K562 (cell line): ENCODE measurements at regions not wholly inside any gene's neighbourhood (a gene's known extent, or its start where the extent isn't known, plus 50 kb on each side); places are given as distances from the start of the nearest gene placed in this dataset.

Source experiments
- ATAC-seq: fragments of 200-7000 bp; cut with Tn5 transposase; 3 replicates; pipeline ENCODE4 v1.9.1; 2020; ENCODE audit warnings: moderate library complexity
- BruUV-seq: library from RNA; stranded (reverse); fragments of 400-500 nt; replicated peaks from 2 replicates; lab custom pipeline; 2021; lab: Mats Ljungman, UMichigan
- CTCF ChIA-PET: fragments of 300-600 bp; formaldehyde crosslinking; extraction: SDS; loops from one replicate; lab custom pipeline; 2021; ENCODE audit warnings: low intra/inter-chr PET ratio; lab: Yijun Ruan, JAX
- POLR2A ChIA-PET: fragments of 300-600, 350-650 bp; sonication (Branson Sonifier 250); formaldehyde crosslinking; extraction: SDS; loops from one replicate; lab custom pipeline; 2021; ENCODE audit warnings: antibody characterized with exemption, inconsistent platforms; lab: Yijun Ruan, JAX
- DNase-seq, 4 experiments: peaks; one replicate each; pipeline versions ENCODE4 v3.0.0 to v3.0.0-alpha.2; 2011 to 2018; ENCODE audit warnings: low spot score in 3 of 4, mixed read lengths in 3 of 4; ENCODE audit errors: extremely low read depth in 1 of 4
- FAIRE-seq: peaks from 2 replicates; lab custom pipeline; 2011; peaks lifted over from hg19 to GRCh38; lab: Jason Lieb, UNC
- H2AFZ ChIP-seq: 2 replicates; pipeline ENCODE4 v1.6.0; 2011; ENCODE audit warnings: low read depth, low read length, control low read depth, inconsistent platforms
- H3K27ac ChIP-seq: fragments of 200-600 bp; 3 replicates; pipeline ENCODE4 v1.8.0; 2011; ENCODE audit warnings: low read depth, mild to moderate bottlenecking, control low read depth, inconsistent platforms, low read length, moderate library complexity, mixed read lengths; ENCODE audit errors: extremely low read depth
- H3K27me3 ChIP-seq, 2 experiments: fragments of 300-600 bp in 1 of 2; 2 replicates in 1 of 2; 3 replicates in 1 of 2; pipeline versions ENCODE4 v1.6.0 to v1.8.0; 2011; ENCODE audit warnings: inconsistent platforms in 2 of 2, low read length in 2 of 2, mild to moderate bottlenecking in 1 of 2, mixed read lengths in 1 of 2, moderate library complexity in 1 of 2; ENCODE audit not compliant: control insufficient read depth in 2 of 2, insufficient read depth in 2 of 2
- H3K36me3 ChIP-seq: fragments of 300-600 bp; 3 replicates; pipeline ENCODE4 v1.8.0; 2011; ENCODE audit warnings: mild to moderate bottlenecking, low read length, inconsistent platforms; ENCODE audit not compliant: control insufficient read depth, insufficient read depth
- H3K4me1 ChIP-seq, 2 experiments: fragments of 200-600 bp in 1 of 2; replicated peaks in 1 of 2; 2 replicates in 1 of 2; 3 replicates in 1 of 2; pipeline versions ENCODE4 v1.5.1 to v1.8.0; 2011; ENCODE audit warnings: inconsistent platforms in 2 of 2, low read length in 2 of 2, mild to moderate bottlenecking in 1 of 2, mixed read lengths in 1 of 2, moderate library complexity in 1 of 2; ENCODE audit not compliant: control insufficient read depth in 2 of 2, insufficient read depth in 2 of 2
- H3K4me2 ChIP-seq: 2 replicates; pipeline ENCODE4 v1.6.1; 2011; ENCODE audit warnings: low read length, control low read depth, inconsistent platforms, mixed read lengths; ENCODE audit not compliant: insufficient read depth
- H3K4me3 ChIP-seq: fragments of 200-600 bp; sonication (generic), shearing (Covaris generic); 2 replicates; pipeline ENCODE4 v1.5.1; 2016; ENCODE audit warnings: control low read depth, inconsistent platforms
- H3K79me2 ChIP-seq: fragments of 200-600 bp; 3 replicates; pipeline ENCODE4 v1.8.0; 2011; ENCODE audit warnings: low read length, inconsistent platforms; ENCODE audit not compliant: control insufficient read depth, insufficient read depth
- H3K9ac ChIP-seq, 2 experiments: 2 replicates each; pipeline versions ENCODE4 v1.6.0 to v1.6.1; 2011; ENCODE audit warnings: low read depth in 2 of 2, low read length in 2 of 2, control low read depth in 1 of 2, inconsistent platforms in 1 of 2, mild to moderate bottlenecking in 1 of 2, mixed read lengths in 1 of 2; ENCODE audit not compliant: insufficient read depth in 1 of 2
- H3K9me1 ChIP-seq: one replicate; pipeline ENCODE4 v1.6.0; 2011; ENCODE audit warnings: inconsistent platforms, mild to moderate bottlenecking, low read length, moderate library complexity; ENCODE audit not compliant: control insufficient read depth, insufficient read depth
- H3K9me3 ChIP-seq: replicated peaks from 2 replicates; pipeline ENCODE4 v1.5.1; 2011; ENCODE audit warnings: low read depth, low read length, inconsistent platforms; ENCODE audit not compliant: control insufficient read depth, insufficient read depth
- H4K20me1 ChIP-seq: replicated peaks from 2 replicates; pipeline ENCODE4 v1.6.1; 2011; ENCODE audit warnings: low read length, inconsistent platforms, mixed read lengths; ENCODE audit not compliant: control insufficient read depth, insufficient read depth
- C11orf30 ChIP-seq: fragments of 450-650 bp; IDR thresholded peaks from 2 replicates; pipeline ENCODE4 v1.6.1; 2016; ENCODE audit warnings: low read depth, mild to moderate bottlenecking
- CBX1 ChIP-seq: sonication (generic); IDR thresholded peaks from 2 replicates; pipeline ENCODE4 v1.6.1; 2016; ENCODE audit warnings: antibody characterized with exemption, low read depth, mild to moderate bottlenecking
- GATA2 ChIP-seq: sonication (generic); formaldehyde crosslinking; IDR thresholded peaks from 2 replicates; pipeline ENCODE4 v1.4.0; 2020; ENCODE audit warnings: mild to moderate bottlenecking, missing genetic modification reagents
- JUNB ChIP-seq: fragments of 450-650 bp; formaldehyde crosslinking; conservative IDR thresholded peaks from 2 replicates; pipeline ENCODE4 v1.4.0; 2020; ENCODE audit warnings: mild to moderate bottlenecking
- MBD1 ChIP-seq: fragments of 250-450 bp; sonication (Bioruptor Pico); IDR thresholded peaks from 2 replicates; pipeline ENCODE4 v1.8.0; 2022; ENCODE audit warnings: inconsistent platforms
- NCOA2 ChIP-seq, 2 experiments: fragments of 450-650 bp; IDR thresholded peaks; 2 replicates each; pipeline ENCODE4 v1.6.1; 2018; ENCODE audit warnings: mild to moderate bottlenecking in 2 of 2, moderate library complexity in 1 of 2; ENCODE audit not compliant: partially characterized antibody in 2 of 2
- PHB ChIP-seq: fragments of 250-450 bp; sonication (Bioruptor Pico); IDR thresholded peaks from 2 replicates; pipeline ENCODE4 v1.5.0; 2021
- PTBP1 ChIP-seq: fragments of 200-400 bp; formaldehyde crosslinking; IDR thresholded peaks from 2 replicates; pipeline ENCODE4 v1.6.1; 2017; ENCODE audit warnings: low read depth, low read length
- UBTF ChIP-seq, 2 experiments: IDR thresholded peaks; 2 replicates each; pipeline ENCODE4 v1.6.1; 2012; ENCODE audit warnings: improper control_type of control experiment in 2 of 2, low read depth in 2 of 2, low read length in 2 of 2, borderline replicate concordance in 1 of 2
- YY1 ChIP-seq, 3 experiments: IDR thresholded peaks; 2 replicates each; pipeline ENCODE4 v1.6.1; 2011; ENCODE audit warnings: low read length in 2 of 3, mild to moderate bottlenecking in 2 of 3, moderate library complexity in 2 of 3, borderline replicate concordance in 1 of 3, control low read depth in 1 of 3, low read depth in 1 of 3; ENCODE audit not compliant: insufficient read depth in 3 of 3, insufficient replicate concordance in 2 of 3, control insufficient read depth in 1 of 3, insufficient read length in 1 of 3; ENCODE audit errors: extremely low read depth in 1 of 3
- ZNF655 ChIP-seq: fragments of 250-450 bp; sonication (Bioruptor Pico); IDR thresholded peaks from 2 replicates; pipeline ENCODE4 v1.5.0; 2021
- WGBS: fragments of 100-300 bp; shearing (Covaris generic); methylation state at CpG from one replicate; pipeline ENCODE4 v1.1.6; 2016; ENCODE audit warnings: low coverage, mixed read lengths; ENCODE audit not compliant: insufficient coverage; ENCODE audit errors: missing lambda C conversion rate; 5-methylcytosine and 5-hydroxymethylcytosine counted together
- in situ Hi-C: fragments of 300-500 bp; cut with MboI; formaldehyde crosslinking; loops from 4 replicates; pipeline ENCODE4 v1.15.0; 2018; ENCODE audit warnings: inconsistent platforms, mixed read lengths
- intact Hi-C: fragments of 100-400 bp; cut with micrococcal nuclease; formaldehyde crosslinking; loops from 2 replicates; pipeline ENCODE4 v1.14.2; 2022

- Histone ChIP-seq H3K4me2 (no peak overlapping the region), H3K9me3 (no peaks in the 10 kb centered on the region), H3K9me1 (no peaks in the 10 kb centered on the region), H3K27ac (no peak overlapping the region), H4K20me1 (no peaks in the 10 kb centered on the region), H3K36me3 (no peaks in the 10 kb centered on the region), H3K4me3 (no peak overlapping the region), H2AFZ (no peak overlapping the region), H3K79me2 (no peaks in the 10 kb centered on the region), H3K9ac (no peak overlapping the region), H3K4me1 (no peaks in the 10 kb centered on the region), H3K27me3 (no peaks in the 10 kb centered on the region)
- in situ Hi-C loops: no loop called here
- POLR2A ChIA-PET: no interaction called here
- TF ChIP-seq YY1 (IDR thresholded peaks at IDR 0.05; ENCODE audit: borderline replicate concordance in 1 of 3, control insufficient read depth in 1 of 3, extremely low read depth in 1 of 3, insufficient read depth in 3 of 3, insufficient read length in 1 of 3, insufficient replicate concordance in 2 of 3, low read depth in 1 of 3, low read length in 2 of 3): no peak
- no peak for TF ChIP-seq PHB (CRISPR knock-in tag)
- TF ChIP-seq C11orf30: no peak
- TF ChIP-seq ZNF655 (CRISPR knock-in tag): no peak
- TF ChIP-seq UBTF (IDR thresholded peaks at IDR 0.05; ENCODE audit: borderline replicate concordance in 1 of 2, low read depth in 2 of 2, low read length in 2 of 2): no peak
- TF ChIP-seq MBD1 (CRISPR knock-in tag): no peak
- TF ChIP-seq GATA2 (CRISPR knock-in tag): no peak
- TF ChIP-seq NCOA2 (IDR thresholded peaks at IDR 0.05; ENCODE audit: partially characterized antibody in 2 of 2): no peak
- TF ChIP-seq CBX1: no peak
- no peak for TF ChIP-seq PTBP1
- TF ChIP-seq JUNB (CRISPR knock-in tag): no peak
- no TSS peak for BruUV-seq
- 9% methylated on average over 1 of the region's 1 CpG for WGBS
- no peak for FAIRE-seq
- no peak for ATAC-seq
- intact Hi-C loops: no loop called here
- DNase-seq: no peak
- CTCF ChIA-PET: no interaction called here
Measured at GRCh38 chr19:27660428-27660827, 1552.5 kb downstream of the UQCRFS1 start.
